ENCODE measurements at regions not wholly inside any gene's neighbourhood (a gene's known extent, or its start where the extent isn't known, plus 50 kb on each side); places are given as distances from the start of the nearest gene placed in this dataset.

- in situ Hi-C loops (cut with MboI; ENCODE audit: low pct_unique_long_range_greater_than_20kb, low sequenced_read_pairs, unreplicated experiment): no loop called here
These were observed 106.4 kb downstream of the SOD2 start for GRCh38 chr6:159586684-159587083.

GRCh38 chr6:159582736-159583135 lies 110.3 kb downstream of the SOD2 start:
- DNase-seq (ENCODE audit: low spot score): no peak
- no peak for TF ChIP-seq CTCF (IDR thresholded peaks at IDR 0.05; ENCODE audit: extremely low read depth, insufficient read depth, missing control alignments)
- in situ Hi-C loops (cut with MboI; ENCODE audit: low pct_unique_long_range_greater_than_20kb, low sequenced_read_pairs, unreplicated experiment): no loop called here

More at GRCh38 chr6:159586684-159587083, 106.4 kb downstream of the SOD2 start:
- no peak for DNase-seq (ENCODE audit: low spot score)
- TF ChIP-seq CTCF (IDR thresholded peaks at IDR 0.05; ENCODE audit: extremely low read depth, insufficient read depth, missing control alignments): no peak

- no peak for DNase-seq (ENCODE audit: low spot score)
- in situ Hi-C loops (cut with MboI; ENCODE audit: low pct_unique_long_range_greater_than_20kb, low sequenced_read_pairs, unreplicated experiment): no loop called here
- no peak for TF ChIP-seq CTCF (IDR thresholded peaks at IDR 0.05; ENCODE audit: extremely low read depth, insufficient read depth, missing control alignments)
These were observed 114.4 kb downstream of the SOD2 start for GRCh38 chr6:159578629-159579028.

GRCh38 chr6:159577564-159577963 lies 115.5 kb downstream of the SOD2 start:
- in situ Hi-C loops (cut with MboI; ENCODE audit: low pct_unique_long_range_greater_than_20kb, low sequenced_read_pairs, unreplicated experiment): no loop called here
- TF ChIP-seq CTCF (IDR thresholded peaks at IDR 0.05; ENCODE audit: extremely low read depth, insufficient read depth, missing control alignments): no peak
- no peak for DNase-seq (ENCODE audit: low spot score)

- in situ Hi-C loops (cut with MboI; ENCODE audit: low pct_unique_long_range_greater_than_20kb, low sequenced_read_pairs, unreplicated experiment): no loop called here
- no peak for DNase-seq (ENCODE audit: low spot score)
- no peak for TF ChIP-seq CTCF (IDR thresholded peaks at IDR 0.05; ENCODE audit: extremely low read depth, insufficient read depth, missing control alignments)
These were observed 120.5 kb downstream of the SOD2 start for GRCh38 chr6:159572439-159573110.

- no peak for DNase-seq (ENCODE audit: low spot score)
- TF ChIP-seq CTCF (IDR thresholded peaks at IDR 0.05; ENCODE audit: extremely low read depth, insufficient read depth, missing control alignments): no peak
- in situ Hi-C loops (cut with MboI; ENCODE audit: low pct_unique_long_range_greater_than_20kb, low sequenced_read_pairs, unreplicated experiment): no loop called here
These were observed 127.8 kb downstream of the SOD2 start for GRCh38 chr6:159565181-159565710.

Measured in GM13977 (cell line).